Astrocyte of the cerebellum (primary cell): ENCODE measurements at regions not wholly inside any gene's neighbourhood (a gene's known extent, or its start where the extent isn't known, plus 50 kb on each side); places are given as distances from the start of the nearest gene placed in this dataset.

Source experiments
- DNase-seq: peaks from one replicate; pipeline ENCODE4 v3.0.0-alpha.2; 2011; ENCODE audit warnings: low read depth
- H3K4me3 ChIP-seq: 2 replicates; pipeline ENCODE4 v1.5.1; 2011; ENCODE audit warnings: mild to moderate bottlenecking, low read depth, low read length, moderate library complexity
- CTCF ChIP-seq: IDR thresholded peaks from 2 replicates; pipeline ENCODE4 v1.5.1; 2012; ENCODE audit warnings: low read length, low read depth, moderate library complexity, mild to moderate bottlenecking; ENCODE audit errors: missing control alignments
- in situ Hi-C: cut with HindIII; loops from 2 replicates; pipeline ENCODE4 v1.10.0; 2017; ENCODE audit warnings: low sequenced_read_pairs

GRCh38 chr18:39276764-39277163, 1711.2 kb upstream of the CELF4 start:
- no peak for TF ChIP-seq CTCF
- in situ Hi-C loops = no loop called here
- DNase-seq = no peak
- no peak overlapping the region for H3K4me3 ChIP-seq

- no peak overlapping the region for H3K4me3 ChIP-seq
- no peak for TF ChIP-seq CTCF
- no peak for DNase-seq
- in situ Hi-C loops = no loop called here
Measured at GRCh38 chr18:39274535-39274934, 1708.9 kb upstream of the CELF4 start.

- DNase-seq = no peak
- TF ChIP-seq CTCF = no peak
- H3K4me3 ChIP-seq = no peak overlapping the region
- in situ Hi-C loops = no loop called here
Measured at GRCh38 chr18:39272230-39272629, 1706.6 kb upstream of the CELF4 start.

GRCh38 chr18:39271654-39272053, 1706.1 kb upstream of the CELF4 start:
- no peak overlapping the region for H3K4me3 ChIP-seq
- in situ Hi-C loops = no loop called here
- no peak for DNase-seq
- no peak for TF ChIP-seq CTCF

GRCh38 chr18:39260565-39260964, 1695.0 kb upstream of the CELF4 start:
- in situ Hi-C loops = no loop called here
- DNase-seq = no peak
- TF ChIP-seq CTCF = no peak
- no peak overlapping the region for H3K4me3 ChIP-seq

DNA sequence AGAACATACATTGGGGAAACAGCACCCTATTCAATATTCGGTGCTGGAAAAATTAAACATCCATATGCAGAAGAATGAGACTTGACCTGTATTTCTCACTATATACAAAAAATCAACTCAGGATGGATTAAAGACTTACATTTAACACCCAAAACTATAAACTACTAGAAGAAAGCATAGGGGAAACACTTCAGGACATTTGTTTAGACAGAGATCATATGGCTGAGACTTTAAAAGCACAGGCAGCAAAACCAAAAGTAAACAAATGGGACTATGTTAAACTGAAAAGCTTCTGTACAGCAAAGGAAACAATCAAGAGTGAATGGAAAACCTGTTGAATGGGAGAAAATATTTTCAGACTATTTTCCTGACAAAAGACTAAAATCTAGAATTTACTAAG, 1694.1 kb upstream of the CELF4 start:
- no peak overlapping the region for H3K4me3 ChIP-seq
- in situ Hi-C loops = no loop called here
- no peak for DNase-seq
- TF ChIP-seq CTCF = no peak

- TF ChIP-seq CTCF = no peak
- H3K4me3 ChIP-seq = no peak overlapping the region
- no peak for DNase-seq
- in situ Hi-C loops = no loop called here
Measured at GRCh38 chr18:39244242-39244641, 1678.6 kb upstream of the CELF4 start.
